Activated CD4-positive, alpha-beta T cell treated with anti-CD3 and anti-CD28 coated beads, Interleukin-2, amount 50 U/mL, for 4 hours (primary cell): ENCODE measurements at regions not wholly inside any gene's neighbourhood (a gene's known extent, or its start where the extent isn't known, plus 50 kb on each side); places are given as distances from the start of the nearest gene placed in this dataset.

ENCODE experiments used
- DNase-seq, 2 experiments: peaks; one replicate each; pipeline ENCODE4 v3.0.0-alpha.2; 2020

GRCh38 chr3:25056036-25056755 lies 371.9 kb upstream of the RARB start:
- no peak for DNase-seq

GRCh38 chr3:25056803-25057351 lies 371.2 kb upstream of the RARB start:
- no peak for DNase-seq

GRCh38 chr3:25057379-25057778 lies 370.7 kb upstream of the RARB start:
- DNase-seq: no peak

- no peak for DNase-seq
Observed at GRCh38 chr3:25064681-25065080, 363.4 kb upstream of the RARB start.

- no peak for DNase-seq
Observed at GRCh38 chr3:25069970-25070369, 358.1 kb upstream of the RARB start.

GRCh38 chr3:25071846-25072245 lies 356.2 kb upstream of the RARB start:
- DNase-seq: no peak

- no peak for DNase-seq
Observed at GRCh38 chr3:25073423-25073822, 354.6 kb upstream of the RARB start.

- DNase-seq: no peak
Observed at GRCh38 chr3:25074149-25074548, 353.9 kb upstream of the RARB start.

- no peak for DNase-seq
Observed at GRCh38 chr3:25080461-25080860, 347.6 kb upstream of the RARB start.

- no peak for DNase-seq
Observed at GRCh38 chr3:25084016-25084415, 344.0 kb upstream of the RARB start.

- DNase-seq: no peak
Observed at GRCh38 chr3:25086721-25087120, 341.3 kb upstream of the RARB start.

GRCh38 chr3:25088284-25088683 lies 339.8 kb upstream of the RARB start:
- DNase-seq: no peak

GRCh38 chr3:25090698-25091453 lies 337.2 kb upstream of the RARB start:
- DNase-seq: no peak

GRCh38 chr3:25091934-25092333 lies 336.1 kb upstream of the RARB start:
- DNase-seq: no peak

GRCh38 chr3:25094932-25095685 lies 333.0 kb upstream of the RARB start:
- no peak for DNase-seq

GRCh38 chr3:25096536-25096935 lies 331.5 kb upstream of the RARB start:
- DNase-seq: no peak

- DNase-seq: no peak
Observed at GRCh38 chr3:25097023-25097422, 331.0 kb upstream of the RARB start.

- no peak for DNase-seq
Observed at GRCh38 chr3:25099666-25100065, 328.4 kb upstream of the RARB start.

- DNase-seq: no peak
Observed at GRCh38 chr3:25103391-25103790, 324.7 kb upstream of the RARB start.

GRCh38 chr3:25107918-25108617 lies 320.0 kb upstream of the RARB start:
- no peak for DNase-seq

GRCh38 chr3:25110642-25111041 lies 317.4 kb upstream of the RARB start:
- no peak for DNase-seq

- no peak for DNase-seq
Observed at GRCh38 chr3:25113891-25114290, 314.2 kb upstream of the RARB start.

GRCh38 chr3:25114532-25114931 lies 313.5 kb upstream of the RARB start:
- no peak for DNase-seq
